Kidney (tissue), 13 donors: ENCODE measurements at regions not wholly inside any gene's neighbourhood (a gene's known extent, or its start where the extent isn't known, plus 50 kb on each side); places are given as distances from the start of the nearest gene placed in this dataset.

Source experiments
- DNase-seq, 5 donors: peaks; one replicate each; pipeline ENCODE4 v3.0.0-alpha.2; 2013 to 2020
- FAIRE-seq: peaks from 2 replicates; lab custom pipeline; 2012; peaks lifted over from hg19 to GRCh38; lab: Jason Lieb, UNC
- H3K27ac ChIP-seq, 2 donors: one replicate each; pipeline ENCODE4 v1.7.0; 2013; ENCODE audit warnings: low read depth in 2 of 2, low read length in 2 of 2, inconsistent platforms in 1 of 2
- H3K27me3 ChIP-seq: one replicate; pipeline ENCODE4 v1.7.1; 2013; ENCODE audit warnings: low read length, inconsistent platforms; ENCODE audit not compliant: control insufficient read depth, insufficient read depth
- H3K36me3 ChIP-seq, 3 donors: one replicate each; pipeline versions ENCODE4 v1.7.0 to v1.7.1; 2013; ENCODE audit warnings: low read length in 3 of 3, control low read depth in 1 of 3, inconsistent platforms in 1 of 3; ENCODE audit not compliant: insufficient read depth in 3 of 3, control insufficient read depth in 2 of 3
- H3K4me1 ChIP-seq, 3 donors: one replicate each; pipeline versions ENCODE4 v1.7.0 to v1.7.1; 2013; ENCODE audit warnings: low read length in 3 of 3, inconsistent platforms in 1 of 3, low read depth in 1 of 3; ENCODE audit not compliant: control insufficient read depth in 2 of 3, insufficient read depth in 2 of 3
- H3K4me3 ChIP-seq, 3 donors: one replicate each; pipeline versions ENCODE4 v1.7.0 to v1.8.1; 2013; ENCODE audit warnings: low read length in 3 of 3, control low read depth in 1 of 3, inconsistent platforms in 1 of 3
- H3K9ac ChIP-seq, 3 donors: one replicate each; pipeline versions ENCODE4 v1.7.0 to v1.7.1; 2013; ENCODE audit warnings: low read length in 3 of 3, control low read depth in 1 of 3, inconsistent platforms in 1 of 3
- H3K9me3 ChIP-seq, 3 donors: one replicate each; pipeline versions ENCODE4 v1.7.0 to v1.7.1; 2013; ENCODE audit warnings: low read length in 3 of 3, control low read depth in 1 of 3, inconsistent platforms in 1 of 3; ENCODE audit not compliant: control insufficient read depth in 2 of 3, insufficient read depth in 1 of 3
- CTCF ChIP-seq: IDR thresholded peaks from 3 replicates; pipeline ENCODE4 v1.5.1; 2012; ENCODE audit warnings: mild to moderate bottlenecking, moderate library complexity, borderline replicate concordance; ENCODE audit not compliant: insufficient read depth; ENCODE audit errors: extremely low read depth
- intact Hi-C: fragments of 100-400 bp; cut with DNase I; formaldehyde crosslinking; loops from one replicate; pipeline ENCODE4 v1.11.1; 2022
- donor health status: control.
- donor health status: control.
- donor health status: control.
- donor health status: control.
- donor health status: control.
- donor health status: DM: yes; HTN: yes; CAD: no.
- donor health status: Normal renal cell carcinoma (clear cell type).

- DNase-seq (no peak), FAIRE-seq (no peak)
- no peak for TF ChIP-seq CTCF
- H3K4me3 ChIP-seq: no peak overlapping the region
- no peak overlapping the region for H3K9ac ChIP-seq
- H3K27me3 ChIP-seq: no peaks in the 10 kb centered on the region
- H3K4me1 ChIP-seq: no peaks in the 10 kb centered on the region
- no peaks in the 10 kb centered on the region for H3K9me3 ChIP-seq
- no peaks in the 10 kb centered on the region for H3K36me3 ChIP-seq
- no peak overlapping the region for H3K27ac ChIP-seq
- intact Hi-C loops: no loop called here
These were observed 499.1 kb upstream of the JAG1 start for GRCh38 chr20:11172881-11173280.

- Histone ChIP-seq H3K9ac (no peak overlapping the region), H3K27me3 (no peaks in the 10 kb centered on the region), H3K4me1 (no peaks in the 10 kb centered on the region), H3K9me3 (no peaks in the 10 kb centered on the region), H3K4me3 (no peak overlapping the region), H3K36me3 (no peaks in the 10 kb centered on the region), H3K27ac (no peak overlapping the region)
- DNase-seq (no peak), FAIRE-seq (no peak)
- intact Hi-C loops: no loop called here
- no peak for TF ChIP-seq CTCF
These were observed 500.1 kb upstream of the JAG1 start for GRCh38 chr20:11173916-11174315.

- FAIRE-seq (no peak), DNase-seq (no peak)
- H3K9ac ChIP-seq: no peak overlapping the region
- no peak for TF ChIP-seq CTCF
- H3K4me3 ChIP-seq: no peak overlapping the region
- no peaks in the 10 kb centered on the region for H3K36me3 ChIP-seq
- intact Hi-C loops: no loop called here
- H3K9me3 ChIP-seq: no peaks in the 10 kb centered on the region
- no peaks in the 10 kb centered on the region for H3K27me3 ChIP-seq
- no peak overlapping the region for H3K27ac ChIP-seq
- no peaks in the 10 kb centered on the region for H3K4me1 ChIP-seq
These were observed 501.1 kb upstream of the JAG1 start for GRCh38 chr20:11174861-11175260.

DNA sequence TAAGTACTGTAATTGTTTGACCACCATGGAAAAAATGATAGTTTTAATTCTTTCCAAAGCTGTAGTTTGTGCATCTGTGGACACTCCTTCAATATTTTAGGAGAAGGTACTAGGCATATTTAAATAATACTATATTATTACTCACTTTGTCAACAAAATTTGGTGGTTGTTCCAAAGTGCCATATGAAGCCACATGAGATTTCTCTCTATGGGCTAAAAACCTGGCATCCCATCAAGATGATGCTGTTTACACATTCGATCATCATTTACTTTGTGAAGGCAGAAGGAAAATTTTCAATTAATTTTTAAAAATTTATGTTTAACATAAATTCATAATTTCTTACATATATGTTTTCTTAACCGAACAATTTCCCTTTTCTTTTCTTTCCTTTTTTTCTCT, 502.6 kb upstream of the JAG1 start:
- Histone ChIP-seq H3K9me3 (peaks cover 0 to 3% (median 0%) of the 10 kb centered on the region in 3 donors), H3K27me3 (no peaks in the 10 kb centered on the region), H3K27ac (no peak overlapping the region), H3K4me3 (no peak overlapping the region), H3K4me1 (no peaks in the 10 kb centered on the region), H3K9ac (no peak overlapping the region), H3K36me3 (no peaks in the 10 kb centered on the region)
- no peak for FAIRE-seq
- intact Hi-C loops: no loop called here
- no peak for TF ChIP-seq CTCF
- DNase-seq: no peak
